Stimulated activated CD8-positive, alpha-beta memory T cell treated with anti-CD3 and anti-CD28 coated beads, Interleukin-4, amount 100 ng/mL, for 4 hours (primary cell): ENCODE measurements at regions not wholly inside any gene's neighbourhood (a gene's known extent, or its start where the extent isn't known, plus 50 kb on each side); places are given as distances from the start of the nearest gene placed in this dataset.

Experiments used
- DNase-seq, 2 donors: peaks; one replicate each; pipeline ENCODE4 v3.0.0-alpha.2; 2020; ENCODE audit warnings: low read depth in 2 of 2, low spot score in 1 of 2

- DNase-seq, result no peak
Measured at GRCh38 chr18:38931754-38932050, 1366.1 kb upstream of the CELF4 start.

DNA sequence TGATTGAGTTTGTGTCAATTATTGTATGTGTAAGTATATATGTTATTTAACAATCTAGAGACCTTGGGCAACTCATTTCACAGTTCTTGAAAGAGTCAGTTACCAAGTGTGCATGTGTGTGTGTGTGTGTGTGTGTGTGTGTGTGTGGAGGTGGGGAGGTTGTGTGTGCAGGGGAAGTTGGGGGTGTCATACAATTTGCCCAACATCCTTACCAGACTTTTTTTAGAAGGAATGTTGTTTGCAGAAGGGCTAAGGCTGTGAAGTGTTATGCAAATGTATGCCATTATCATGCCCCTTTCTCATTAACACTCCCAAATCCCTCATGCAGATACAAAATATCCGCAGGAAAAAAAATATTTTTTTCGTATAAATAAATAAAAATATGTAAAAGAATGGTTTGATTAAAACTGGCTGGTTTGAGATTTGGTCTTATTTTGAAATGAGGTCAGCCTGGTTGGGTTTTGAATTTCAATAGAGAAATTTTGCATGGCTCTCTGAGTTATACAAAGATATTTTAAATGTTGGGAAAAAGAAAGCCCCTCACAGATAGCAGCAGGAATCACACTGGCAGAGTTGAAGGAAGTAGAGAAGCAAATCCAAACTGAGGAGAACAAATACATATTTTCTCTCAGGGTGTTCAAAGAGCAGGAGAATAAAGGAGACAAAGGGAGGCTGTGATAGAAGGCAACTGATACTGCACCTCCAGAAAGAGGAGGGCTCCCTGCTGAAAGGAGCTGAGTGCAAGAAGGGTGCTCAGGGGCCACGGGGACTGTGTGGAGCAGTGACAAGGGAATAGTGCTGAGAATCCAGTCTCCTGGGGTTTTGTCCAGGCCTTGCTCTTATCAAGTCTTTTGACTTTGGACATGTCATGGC, 1365.5 kb upstream of the CELF4 start:
- DNase-seq, result no peak

DNA sequence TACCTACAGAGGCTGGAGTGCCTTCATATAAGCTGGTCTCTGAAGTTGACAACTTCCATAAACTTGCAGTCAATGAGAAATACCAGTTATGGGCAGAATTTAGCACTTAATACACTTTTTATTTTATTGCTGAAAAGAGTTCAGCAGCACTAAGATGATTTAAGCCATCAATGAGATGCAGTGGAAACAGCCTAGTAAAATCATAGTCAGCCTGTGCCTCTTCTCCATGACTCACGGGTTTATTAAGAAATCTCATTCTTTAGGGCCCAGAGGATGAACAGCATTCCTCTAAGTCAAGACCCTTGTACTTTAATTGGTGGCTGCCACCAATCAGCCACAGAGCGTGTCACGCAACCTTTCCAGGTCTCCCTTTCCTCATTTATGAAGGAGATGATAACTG, 1357.9 kb upstream of the CELF4 start:
- no peak for DNase-seq

- no peak for DNase-seq
Measured at GRCh38 chr18:38923126-38923525, 1357.5 kb upstream of the CELF4 start.

- no peak for DNase-seq
Measured at GRCh38 chr18:38909972-38910371, 1344.4 kb upstream of the CELF4 start.

DNA sequence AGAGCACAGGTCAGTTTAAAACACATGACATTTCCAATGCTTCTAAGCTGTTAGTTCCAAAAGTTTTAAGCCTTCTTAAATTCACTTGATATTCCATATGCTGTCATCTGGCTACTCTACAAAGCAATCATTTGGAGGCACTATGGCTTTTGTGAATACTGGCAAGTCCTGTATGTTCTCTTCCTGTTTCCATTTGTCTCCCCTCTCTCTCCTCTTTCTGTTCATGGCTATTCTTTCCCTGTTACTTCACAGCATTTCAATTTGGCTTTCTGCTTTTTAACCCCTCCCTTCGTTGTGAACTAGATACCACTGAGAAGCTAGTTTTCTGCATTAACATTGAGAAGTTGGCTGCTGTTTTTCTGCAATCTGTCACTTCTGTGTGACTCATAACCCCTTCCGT, 1337.2 kb upstream of the CELF4 start:
- DNase-seq, result no peak

GRCh38 chr18:38900445-38900844, 1334.8 kb upstream of the CELF4 start:
- no peak for DNase-seq

DNA sequence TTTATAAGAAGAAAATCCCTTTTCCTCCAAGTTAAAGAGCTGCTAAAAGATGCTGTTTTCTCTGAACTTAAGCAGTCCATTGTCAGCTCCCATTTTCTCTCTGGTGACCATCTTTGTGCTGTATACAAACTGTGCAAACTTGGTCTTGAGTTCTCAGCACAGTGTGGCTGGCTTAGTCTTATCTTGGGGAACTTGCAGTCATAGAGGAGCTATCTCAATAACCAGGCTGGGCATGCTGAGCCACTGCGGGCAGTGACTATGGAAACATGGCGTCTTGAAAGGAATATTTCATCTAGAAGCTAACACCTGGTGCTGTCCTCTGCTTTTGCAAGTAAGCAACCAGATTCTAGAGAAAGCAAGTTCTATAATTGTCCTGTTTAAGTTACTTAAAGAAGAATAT, 1334.4 kb upstream of the CELF4 start:
- no peak for DNase-seq

DNA sequence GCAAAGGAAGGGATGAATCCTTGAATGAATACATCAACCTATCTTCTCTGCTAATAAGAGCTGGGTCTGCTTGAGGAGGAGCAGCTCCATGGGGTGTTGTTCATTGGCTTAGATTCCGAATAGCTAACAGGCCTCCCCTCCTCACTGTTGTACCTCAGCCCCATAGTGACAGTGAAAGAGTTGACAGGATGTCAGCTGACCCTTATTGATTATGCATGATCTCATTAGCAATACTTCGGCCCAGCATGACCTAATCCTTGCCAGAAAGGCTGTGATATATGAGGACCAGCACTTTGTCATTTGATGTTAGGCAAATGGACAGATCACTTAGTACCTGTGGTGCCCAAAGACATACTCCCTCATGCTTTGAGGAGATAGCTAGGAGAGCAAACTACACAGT, 1333.7 kb upstream of the CELF4 start:
- no peak for DNase-seq

DNA sequence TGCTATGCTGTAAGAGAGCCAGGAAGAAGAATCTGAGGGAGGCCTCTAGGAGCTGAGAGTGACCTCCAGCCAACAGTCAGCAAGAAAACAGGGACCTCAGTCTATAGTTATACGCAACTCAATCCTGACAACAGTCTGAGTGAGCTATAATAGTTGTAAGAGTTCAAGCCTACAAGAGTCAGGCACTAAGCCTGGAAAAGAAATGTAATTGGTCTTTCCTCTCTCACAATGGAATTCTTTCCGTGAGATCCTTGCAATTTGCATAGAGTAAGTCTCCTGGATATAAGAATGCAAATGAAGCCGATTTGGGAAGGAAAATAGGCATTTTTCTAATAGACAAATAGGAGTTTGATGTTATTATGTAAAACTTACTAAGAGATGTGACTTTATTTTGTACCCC, 1332.6 kb upstream of the CELF4 start:
- no peak for DNase-seq

GRCh38 chr18:38895560-38895959, 1330.0 kb upstream of the CELF4 start:
- no peak for DNase-seq

- no peak for DNase-seq
Measured at GRCh38 chr18:38887671-38888020, 1322.0 kb upstream of the CELF4 start.

GRCh38 chr18:38886861-38887670, 1321.5 kb upstream of the CELF4 start:
- DNase-seq, result no peak

DNA sequence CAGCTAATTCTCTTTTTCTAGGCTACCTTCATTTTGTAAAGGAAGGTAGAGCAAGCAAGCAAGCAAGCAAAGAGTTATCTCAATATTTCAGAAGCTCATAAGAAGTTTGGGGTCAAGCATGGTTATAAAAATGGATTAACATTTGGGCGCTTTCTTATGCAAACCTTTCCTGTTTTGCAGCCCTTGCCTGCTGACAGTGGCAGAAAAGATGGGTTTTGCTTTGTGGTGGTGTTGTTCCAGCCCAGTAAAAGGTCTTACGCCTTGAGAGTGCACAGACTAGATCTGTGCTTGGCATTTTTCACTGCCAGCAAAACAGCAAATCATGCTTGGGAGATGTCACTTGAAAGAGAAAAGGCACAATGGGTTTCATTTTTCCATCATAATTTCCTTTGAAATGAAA, 1320.6 kb upstream of the CELF4 start:
- DNase-seq, result no peak

DNA sequence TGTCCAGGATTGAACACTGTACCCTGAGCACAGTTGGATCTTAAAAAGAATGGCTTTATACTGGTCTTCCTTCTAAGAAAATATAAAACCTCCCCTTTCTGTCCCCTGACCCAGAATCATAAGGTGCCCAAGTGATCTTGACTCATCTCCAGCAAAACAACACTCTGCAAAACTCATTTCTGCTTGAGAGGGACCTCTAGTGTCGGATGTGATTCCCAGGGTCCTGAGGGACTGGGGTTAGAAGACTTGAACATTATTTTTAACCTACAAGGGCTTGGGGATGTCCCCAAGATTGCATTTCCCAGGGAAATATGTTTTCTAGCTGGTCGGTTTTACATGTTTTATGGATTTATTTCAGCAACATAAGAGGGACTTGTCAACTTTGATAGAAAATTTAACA, 1318.5 kb upstream of the CELF4 start:
- DNase-seq, result no peak

DNA sequence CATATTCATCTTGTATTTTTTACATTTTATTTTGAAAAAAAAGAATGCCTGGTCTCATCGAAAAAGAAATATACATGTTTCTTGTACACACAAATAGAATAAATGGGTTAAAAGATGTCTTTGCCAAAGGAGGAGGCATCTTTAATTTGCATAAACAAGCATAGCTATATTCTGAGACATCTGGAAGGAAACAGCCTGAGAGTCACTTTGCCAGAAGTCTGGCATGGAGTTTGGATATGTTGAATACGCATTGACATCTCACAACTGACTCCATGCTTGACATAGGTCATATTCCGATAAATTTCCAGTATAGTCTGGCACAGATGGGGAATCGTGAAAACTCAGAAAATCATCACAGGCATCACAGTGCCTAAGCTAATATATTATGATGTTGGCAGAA, 1317.5 kb upstream of the CELF4 start:
- DNase-seq, result no peak

- no peak for DNase-seq
Measured at GRCh38 chr18:38879871-38880270, 1314.3 kb upstream of the CELF4 start.

GRCh38 chr18:38872342-38872741, 1306.7 kb upstream of the CELF4 start:
- no peak for DNase-seq

GRCh38 chr18:38868757-38869156, 1303.2 kb upstream of the CELF4 start:
- no peak for DNase-seq

DNA sequence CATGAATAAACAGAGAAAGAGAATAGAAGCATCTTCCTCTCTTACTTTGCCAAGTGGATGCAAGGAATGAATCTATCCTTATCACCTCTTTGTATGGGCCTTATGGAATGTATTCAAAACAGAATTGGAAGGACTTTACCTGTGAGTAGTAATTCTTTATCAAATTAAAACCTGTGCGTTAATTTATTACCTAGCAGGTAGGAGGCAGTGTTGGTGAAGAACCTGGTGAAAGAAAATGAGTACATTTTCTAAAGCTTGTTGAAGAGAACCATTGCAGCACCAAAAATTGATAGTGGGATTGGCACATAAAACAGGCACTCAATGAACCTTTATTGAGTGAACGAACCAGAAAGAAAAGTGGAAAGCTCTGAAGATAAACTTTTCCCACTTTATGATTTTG, 1302.1 kb upstream of the CELF4 start:
- no peak for DNase-seq

DNA sequence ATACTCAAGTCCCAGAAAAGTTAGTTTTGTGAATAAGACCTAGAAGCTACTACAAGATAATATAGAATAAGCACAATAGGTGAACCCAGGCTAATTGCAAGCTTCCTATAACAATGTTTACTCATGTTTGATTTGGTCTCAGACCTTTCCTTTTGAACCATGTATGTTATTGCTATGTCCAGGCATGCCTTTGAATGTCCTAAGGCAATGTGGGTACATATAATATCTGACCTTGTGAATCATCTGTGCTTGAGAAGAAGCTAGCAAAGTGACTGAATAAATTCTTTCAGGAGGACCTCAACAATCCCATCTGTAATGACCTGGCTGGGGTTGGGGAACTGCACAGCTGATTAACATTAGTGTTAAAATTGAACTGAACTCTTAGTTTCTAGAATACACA, 1285.9 kb upstream of the CELF4 start:
- no peak for DNase-seq

- DNase-seq, result no peak
Measured at GRCh38 chr18:38847326-38847725, 1281.7 kb upstream of the CELF4 start.

DNA sequence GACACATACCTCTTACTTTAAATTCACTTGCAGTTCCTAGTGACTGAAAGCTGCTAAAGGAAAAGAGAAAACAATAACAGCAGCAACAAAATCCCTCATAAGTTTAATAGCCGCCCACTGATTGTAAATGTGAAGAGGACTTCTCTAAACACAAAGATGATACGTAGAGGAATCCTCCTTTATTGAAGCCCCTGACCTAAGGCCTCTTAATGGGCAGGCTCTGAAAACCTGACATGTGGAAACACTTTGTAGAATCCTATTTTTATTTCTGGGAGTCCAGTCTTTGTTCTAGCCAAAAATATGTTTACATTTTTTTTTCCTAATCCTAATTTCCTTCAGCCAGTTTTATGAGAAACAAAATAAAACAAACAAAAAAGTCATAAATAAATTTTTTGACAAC, 1277.7 kb upstream of the CELF4 start:
- no peak for DNase-seq
